Activated CD4-positive, alpha-beta T cell treated with anti-CD3 and anti-CD28 coated beads for 36 hours (primary cell): ENCODE measurements at regions not wholly inside any gene's neighbourhood (a gene's known extent, or its start where the extent isn't known, plus 50 kb on each side); places are given as distances from the start of the nearest gene placed in this dataset.
"Not testable (repeated sequence)": the region's sequence is repeated elsewhere in the genome, so short reads cannot be mapped to it uniquely, and the experiment has no call there.

Source experiments
- ATAC-seq: fragments of 200-7000 bp; cut with Tn5 transposase; one replicate; pipeline ENCODE4 v1.10.0; 2021; ENCODE audit warnings: mild to moderate bottlenecking, moderate library complexity
- CTCF ChIA-PET: fragments of 350-600 bp; sonication (Branson Sonifier 250); formaldehyde crosslinking; loops from one replicate; lab custom pipeline; 2021; ENCODE audit warnings: antibody characterized with exemption; lab: Charles Lee
- POLR2A ChIA-PET: fragments of 350-600 bp; sonication (Branson Sonifier 250); formaldehyde crosslinking; loops from one replicate; lab custom pipeline; 2021; ENCODE audit warnings: antibody characterized with exemption, inconsistent platforms; lab: Charles Lee
- DNase-seq: peaks from one replicate; pipeline ENCODE4 v3.0.0-alpha.2; 2020
- H3K27ac Mint-ChIP-seq: one replicate; pipeline ENCODE4 v1.8.0; 2021; ENCODE audit warnings: mixed read lengths
- H3K27me3 Mint-ChIP-seq: one replicate; pipeline ENCODE4 v1.8.0; 2021; ENCODE audit warnings: mixed read lengths
- H3K36me3 Mint-ChIP-seq: one replicate; pipeline ENCODE4 v1.8.0; 2021; ENCODE audit warnings: low read depth, mixed read lengths
- H3K4me1 Mint-ChIP-seq: one replicate; pipeline ENCODE4 v1.8.0; 2021; ENCODE audit warnings: mixed read lengths
- H3K4me3 Mint-ChIP-seq: one replicate; pipeline ENCODE4 v1.8.0; 2021; ENCODE audit warnings: mild to moderate bottlenecking, moderate library complexity, mixed read lengths
- H3K9me3 Mint-ChIP-seq: one replicate; pipeline ENCODE4 v1.8.0; 2021; ENCODE audit warnings: low read depth, mixed read lengths
- intact Hi-C, 2 experiments: fragments of 100-400 bp; cut with DNase I in 1 of 2; cut with micrococcal nuclease in 1 of 2; formaldehyde crosslinking; loops; one replicate each; pipeline versions ENCODE4 v1.14.2 to v1.15.1; 2022 to 2024; cut with DNase I, micrococcal nuclease

- H3K4me3 Mint-ChIP-seq, H3K36me3 Mint-ChIP-seq, H3K27ac Mint-ChIP-seq, ATAC-seq, H3K9me3 Mint-ChIP-seq, H3K27me3 Mint-ChIP-seq, POLR2A ChIA-PET, intact Hi-C loops, H3K4me1 Mint-ChIP-seq, CTCF ChIA-PET, DNase-seq: not testable (repeated sequence)
These were observed 54.0 kb upstream of the WWC2 start for GRCh38 chr4:183044924-183045640.

- H3K27me3 Mint-ChIP-seq, result peaks cover 2% of the 10 kb centered on the region
- ATAC-seq (no peak), DNase-seq (no peak)
- H3K4me1 Mint-ChIP-seq, result no peaks in the 10 kb centered on the region
- POLR2A ChIA-PET, result no interaction called here
- CTCF ChIA-PET, result interaction anchor here (0.6 to 0.8 kb wide), 2 partner anchors 27 to 549 kb away, joined by 3 to 4 read pairs; no protein-coding TSS in a partner anchor
- H3K36me3 Mint-ChIP-seq, result no peaks in the 10 kb centered on the region
- H3K9me3 Mint-ChIP-seq, result no peaks in the 10 kb centered on the region
- intact Hi-C loops, result no loop called here
- no peak overlapping the region for H3K4me3 Mint-ChIP-seq
- H3K27ac Mint-ChIP-seq, result no peak overlapping the region
These were observed 60.6 kb upstream of the WWC2 start for GRCh38 chr4:183038436-183038835.

GRCh38 chr4:183035726-183036415 lies 63.2 kb upstream of the WWC2 start:
- intact Hi-C loops, result no loop called here
- CTCF ChIA-PET, result interaction anchor here (1.4 kb wide), 1 partner anchor 38 kb away, joined by 5 read pairs; no protein-coding TSS in a partner anchor

GRCh38 chr4:183035256-183035655 lies 63.8 kb upstream of the WWC2 start:
- no peak for ATAC-seq
- ChIA-PET POLR2A (no interaction called here), CTCF (interaction anchor here (1.4 kb wide), 1 partner anchor 38 kb away, joined by 5 read pairs; no protein-coding TSS in a partner anchor)
- no peak overlapping the region for H3K27ac Mint-ChIP-seq
- peaks cover 2% of the 10 kb centered on the region for H3K27me3 Mint-ChIP-seq
- no peaks in the 10 kb centered on the region for H3K36me3 Mint-ChIP-seq
- DNase-seq, result no peak
- no peaks in the 10 kb centered on the region for H3K4me1 Mint-ChIP-seq
- no peaks in the 10 kb centered on the region for H3K9me3 Mint-ChIP-seq
- intact Hi-C loops, result no loop called here
- no peak overlapping the region for H3K4me3 Mint-ChIP-seq

More at GRCh38 chr4:183035726-183036415, 63.2 kb upstream of the WWC2 start:
- H3K4me1 Mint-ChIP-seq, result no peaks in the 10 kb centered on the region
- no peak for DNase-seq
- POLR2A ChIA-PET, result no interaction called here
- no peak for ATAC-seq
- H3K27ac Mint-ChIP-seq, result no peak overlapping the region
- peaks cover 2% of the 10 kb centered on the region for H3K27me3 Mint-ChIP-seq
- no peaks in the 10 kb centered on the region for H3K36me3 Mint-ChIP-seq
- H3K9me3 Mint-ChIP-seq, result no peaks in the 10 kb centered on the region
- no peak overlapping the region for H3K4me3 Mint-ChIP-seq

GRCh38 chr4:183030823-183031222 lies 68.2 kb upstream of the WWC2 start:
- DNase-seq (no peak), ATAC-seq (no peak)
- intact Hi-C loops, result no loop called here
- ChIA-PET POLR2A (no interaction called here), CTCF (no interaction called here)
- no peaks in the 10 kb centered on the region for H3K4me1 Mint-ChIP-seq
- H3K36me3 Mint-ChIP-seq, result no peaks in the 10 kb centered on the region
- peaks cover 13% of the 10 kb centered on the region for H3K27me3 Mint-ChIP-seq
- no peak overlapping the region for H3K27ac Mint-ChIP-seq
- H3K4me3 Mint-ChIP-seq, result no peak overlapping the region
- no peaks in the 10 kb centered on the region for H3K9me3 Mint-ChIP-seq

- no peaks in the 10 kb centered on the region for H3K4me1 Mint-ChIP-seq
- intact Hi-C loops, result no loop called here
- no peak overlapping the region for H3K27ac Mint-ChIP-seq
- ATAC-seq (no peak), DNase-seq (no peak)
- no peak overlapping the region for H3K4me3 Mint-ChIP-seq
- ChIA-PET CTCF (no interaction called here), POLR2A (no interaction called here)
- no peaks in the 10 kb centered on the region for H3K36me3 Mint-ChIP-seq
- no peaks in the 10 kb centered on the region for H3K9me3 Mint-ChIP-seq
- peaks cover 13% of the 10 kb centered on the region for H3K27me3 Mint-ChIP-seq
These were observed 68.7 kb upstream of the WWC2 start for GRCh38 chr4:183030309-183030708.

GRCh38 chr4:183029365-183029764 lies 69.7 kb upstream of the WWC2 start:
- POLR2A ChIA-PET, result no interaction called here
- Mint-ChIP-seq H3K4me3 (no peak overlapping the region), H3K9me3 (no peaks in the 10 kb centered on the region), H3K4me1 (no peaks in the 10 kb centered on the region), H3K27ac (no peak overlapping the region), H3K27me3 (peaks cover 14% of the 10 kb centered on the region), H3K36me3 (no peaks in the 10 kb centered on the region)
- DNase-seq (no peak), ATAC-seq (no peak)
- CTCF ChIA-PET, result no interaction called here
- intact Hi-C loops, result no loop called here

- no peaks in the 10 kb centered on the region for H3K9me3 Mint-ChIP-seq
These were observed 72.4 kb upstream of the WWC2 start for GRCh38 chr4:183026701-183027100.

GRCh38 chr4:183022617-183023016 lies 76.4 kb upstream of the WWC2 start:
- no peak overlapping the region for H3K4me3 Mint-ChIP-seq
- no peaks in the 10 kb centered on the region for H3K36me3 Mint-ChIP-seq
- intact Hi-C loops, result no loop called here
- no peak overlapping the region for H3K27ac Mint-ChIP-seq
- H3K27me3 Mint-ChIP-seq, result peaks cover 22% of the 10 kb centered on the region
- no peaks in the 10 kb centered on the region for H3K4me1 Mint-ChIP-seq
- ChIA-PET CTCF (no interaction called here), POLR2A (no interaction called here)
- H3K9me3 Mint-ChIP-seq, result no peaks in the 10 kb centered on the region
- ATAC-seq (no peak), DNase-seq (no peak)

More at GRCh38 chr4:183026701-183027100, 72.4 kb upstream of the WWC2 start:
- DNase-seq, result no peak
- ATAC-seq, result no peak
- Mint-ChIP-seq H3K27ac (no peak overlapping the region), H3K4me1 (no peaks in the 10 kb centered on the region), H3K36me3 (no peaks in the 10 kb centered on the region), H3K4me3 (no peak overlapping the region), H3K27me3 (peaks cover 23% of the 10 kb centered on the region)
- CTCF ChIA-PET, result no interaction called here
- POLR2A ChIA-PET, result no interaction called here
- intact Hi-C loops, result no loop called here

- no peak for ATAC-seq
- H3K27me3 Mint-ChIP-seq, result peaks cover 12% of the 10 kb centered on the region
- H3K27ac Mint-ChIP-seq, result no peak overlapping the region
- CTCF ChIA-PET, result no interaction called here
- no peak for DNase-seq
- no peaks in the 10 kb centered on the region for H3K9me3 Mint-ChIP-seq
- intact Hi-C loops, result no loop called here
- no peaks in the 10 kb centered on the region for H3K4me1 Mint-ChIP-seq
- POLR2A ChIA-PET, result no interaction called here
- no peak overlapping the region for H3K4me3 Mint-ChIP-seq
- H3K36me3 Mint-ChIP-seq, result no peaks in the 10 kb centered on the region
These were observed 81.1 kb upstream of the WWC2 start for GRCh38 chr4:183017962-183018361.

- H3K27me3 Mint-ChIP-seq, result peaks cover 10% of the 10 kb centered on the region
- H3K27ac Mint-ChIP-seq, result no peak overlapping the region
- DNase-seq (no peak), ATAC-seq (no peak)
- no peak overlapping the region for H3K4me3 Mint-ChIP-seq
- H3K9me3 Mint-ChIP-seq, result no peaks in the 10 kb centered on the region
- intact Hi-C loops, result no loop called here
- CTCF ChIA-PET, result no interaction called here
- H3K36me3 Mint-ChIP-seq, result no peaks in the 10 kb centered on the region
- POLR2A ChIA-PET, result no interaction called here
- H3K4me1 Mint-ChIP-seq, result no peaks in the 10 kb centered on the region
These were observed 84.5 kb upstream of the WWC2 start for GRCh38 chr4:183014361-183015084.

GRCh38 chr4:183013730-183014002 lies 85.4 kb upstream of the WWC2 start:
- ChIA-PET CTCF (no interaction called here), POLR2A (no interaction called here)
- no peak for DNase-seq
- Mint-ChIP-seq H3K27me3 (peaks cover 10% of the 10 kb centered on the region), H3K4me1 (no peaks in the 10 kb centered on the region), H3K27ac (no peak overlapping the region), H3K9me3 (no peaks in the 10 kb centered on the region), H3K36me3 (no peaks in the 10 kb centered on the region), H3K4me3 (no peak overlapping the region)
- intact Hi-C loops, result no loop called here
- ATAC-seq, result no peak
